Tibial nerve (tissue), 4 donors: ENCODE measurements at regions not wholly inside any gene's neighbourhood (a gene's known extent, or its start where the extent isn't known, plus 50 kb on each side); places are given as distances from the start of the nearest gene placed in this dataset.
"Not testable (repeated sequence)": the region's sequence is repeated elsewhere in the genome, so short reads cannot be mapped to it uniquely, and the experiment has no call there.

Source experiments
- DNase-seq, 2 donors: peaks; one replicate each; pipeline ENCODE4 v3.0.0-alpha.2; 2019; ENCODE audit warnings: low spot score in 2 of 2
- H3K27ac ChIP-seq, 4 donors: fragments of 200-600 bp; sonication (generic) in 3 of 4; one replicate each; pipeline ENCODE4 v1.5.1; 2017 to 2019; ENCODE audit warnings: mild to moderate bottlenecking in 1 of 4
- H3K27me3 ChIP-seq, 2 donors: fragments of 200-600 bp; sonication (generic) in 1 of 2; one replicate each; pipeline versions ENCODE4 v1.5.1 to v1.6.0; 2017 to 2019
- H3K36me3 ChIP-seq, 3 donors: fragments of 200-600 bp; sonication (generic); one replicate each; pipeline ENCODE4 v1.5.1; 2018 to 2019
- H3K4me1 ChIP-seq, 4 donors: fragments of 200-600 bp; sonication (generic) in 3 of 4; one replicate each; pipeline ENCODE4 v1.5.1; 2017 to 2019
- H3K4me3 ChIP-seq, 4 donors: fragments of 200-600 bp; sonication (generic) in 3 of 4; one replicate each; pipeline ENCODE4 v1.5.1; 2017 to 2019; ENCODE audit warnings: mild to moderate bottlenecking in 1 of 4, moderate library complexity in 1 of 4
- H3K9me3 ChIP-seq, 4 donors: fragments of 200-600 bp; sonication (generic) in 3 of 4; one replicate each; pipeline ENCODE4 v1.5.1; 2017 to 2019
- CTCF ChIP-seq, 5 experiments: fragments of 200-600 bp in 3 of 5; fragments of 450-650 bp in 2 of 5; sonication (generic) in 3 of 5; IDR thresholded peaks; one replicate each; pipeline ENCODE4 v1.5.1; 2016 to 2019; ENCODE audit warnings: antibody characterized with exemption in 5 of 5, mild to moderate bottlenecking in 3 of 5, moderate library complexity in 2 of 5
- EP300 ChIP-seq, 2 donors: sonication (generic); formaldehyde crosslinking; IDR thresholded peaks; one replicate each; pipeline ENCODE4 v1.6.1; 2017; ENCODE audit warnings: antibody characterized with exemption in 2 of 2, mild to moderate bottlenecking in 1 of 2
- POLR2A ChIP-seq, 2 donors: fragments of 450-650 bp; IDR thresholded peaks; one replicate each; pipeline ENCODE4 v1.6.1; 2017; ENCODE audit warnings: antibody characterized with exemption in 2 of 2, mild to moderate bottlenecking in 2 of 2, moderate library complexity in 2 of 2
- WGBS, 2 donors: methylation state at CpG; one replicate each; pipeline ENCODE4 v1.1.5; 2018; 5-methylcytosine and 5-hydroxymethylcytosine counted together

- Histone ChIP-seq H3K4me3 (no peak overlapping the region), H3K4me1 (no peaks in the 10 kb centered on the region), H3K27me3 (no peaks in the 10 kb centered on the region), H3K27ac (no peak overlapping the region), H3K9me3 (no peaks in the 10 kb centered on the region), H3K36me3 (no peaks in the 10 kb centered on the region)
- no peak for TF ChIP-seq EP300 (IDR thresholded peaks at IDR 0.05)
- DNase-seq = no peak
- 42 to 81% methylated on average over 1 of the region's 1 CpG for WGBS, 2 donors
Observed at GRCh38 chr2:53036196-53036595, 731.4 kb upstream of the CHAC2 start.

DNA sequence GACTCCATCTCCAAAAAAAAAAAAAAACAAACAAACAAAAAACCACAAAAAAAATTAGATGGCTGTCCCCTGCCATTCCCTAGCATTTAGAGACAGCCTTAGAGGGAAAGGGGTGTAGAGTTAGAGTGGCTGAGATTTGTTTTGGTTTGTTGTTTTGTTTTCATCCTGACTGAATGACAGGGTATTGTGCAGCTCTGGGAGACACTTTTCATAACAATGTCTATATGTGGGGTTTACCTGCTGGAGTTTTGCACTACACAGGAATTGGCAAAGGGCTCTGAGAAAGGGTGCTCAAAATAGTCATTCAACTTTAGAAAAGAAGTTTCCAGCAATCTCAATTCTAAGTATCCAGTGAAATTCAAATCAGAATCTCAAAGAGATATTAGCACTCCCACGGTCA, 732.5 kb upstream of the CHAC2 start:
- no peak for DNase-seq
- H3K9me3 ChIP-seq = no peaks in the 10 kb centered on the region
- H3K4me1 ChIP-seq = no peaks in the 10 kb centered on the region
- TF ChIP-seq POLR2A (IDR thresholded peaks at IDR 0.05) (no peak), CTCF (IDR thresholded peaks at IDR 0.05) (no peak), EP300 (IDR thresholded peaks at IDR 0.05) (no peak)
- 58 to 84% methylated on average over 1 of the region's 1 CpG for WGBS, 2 donors
- H3K36me3 ChIP-seq = no peaks in the 10 kb centered on the region
- no peaks in the 10 kb centered on the region for H3K27me3 ChIP-seq
- no peak overlapping the region for H3K4me3 ChIP-seq
- H3K27ac ChIP-seq = no peak overlapping the region

GRCh38 chr2:53033411-53033810, 734.2 kb upstream of the CHAC2 start:
- Histone ChIP-seq H3K4me3 (no peak overlapping the region), H3K9me3 (no peaks in the 10 kb centered on the region), H3K27me3 (no peaks in the 10 kb centered on the region), H3K4me1 (no peaks in the 10 kb centered on the region), H3K27ac (no peak overlapping the region), H3K36me3 (no peaks in the 10 kb centered on the region)
- no peak for TF ChIP-seq POLR2A (IDR thresholded peaks at IDR 0.05)
- TF ChIP-seq CTCF (IDR thresholded peaks at IDR 0.05) = no peak
- no peak for TF ChIP-seq EP300 (IDR thresholded peaks at IDR 0.05)
- DNase-seq = no peak

- WGBS, 2 donors = 81 to 86% methylated on average over 6 of the region's 6 CpGs
- Histone ChIP-seq H3K27me3 (no peaks in the 10 kb centered on the region), H3K27ac (no peak overlapping the region), H3K4me1 (no peaks in the 10 kb centered on the region), H3K36me3 (no peaks in the 10 kb centered on the region), H3K9me3 (no peaks in the 10 kb centered on the region), H3K4me3 (no peak overlapping the region)
- no peak for DNase-seq
- TF ChIP-seq EP300 (IDR thresholded peaks at IDR 0.05) (no peak), POLR2A (IDR thresholded peaks at IDR 0.05) (no peak), CTCF (IDR thresholded peaks at IDR 0.05) (no peak)
Observed at GRCh38 chr2:53028746-53029423, 738.7 kb upstream of the CHAC2 start.

DNA sequence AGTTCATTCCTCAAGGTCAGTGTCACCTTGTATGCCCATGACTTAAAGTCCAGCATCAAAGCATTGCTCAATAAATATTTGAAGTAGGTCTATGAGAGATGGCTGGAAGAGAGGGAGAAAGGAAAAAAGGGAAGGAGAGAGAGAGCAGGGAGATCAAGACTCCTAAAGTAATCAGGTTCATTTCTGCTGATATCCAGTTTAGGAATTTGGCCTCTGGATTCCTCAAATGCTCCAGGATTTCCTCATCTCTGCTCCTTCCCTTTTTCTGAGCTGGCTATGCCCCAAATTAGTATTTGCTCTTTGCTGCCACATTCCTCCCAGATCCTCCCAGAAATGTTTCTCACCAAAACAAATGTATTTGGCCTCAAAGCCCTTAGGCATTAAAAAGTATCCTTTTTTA, 739.4 kb upstream of the CHAC2 start:
- no peaks in the 10 kb centered on the region for H3K36me3 ChIP-seq
- TF ChIP-seq EP300 (IDR thresholded peaks at IDR 0.05) = no peak
- TF ChIP-seq CTCF (IDR thresholded peaks at IDR 0.05) = no peak
- TF ChIP-seq POLR2A (IDR thresholded peaks at IDR 0.05) = no peak

DNA sequence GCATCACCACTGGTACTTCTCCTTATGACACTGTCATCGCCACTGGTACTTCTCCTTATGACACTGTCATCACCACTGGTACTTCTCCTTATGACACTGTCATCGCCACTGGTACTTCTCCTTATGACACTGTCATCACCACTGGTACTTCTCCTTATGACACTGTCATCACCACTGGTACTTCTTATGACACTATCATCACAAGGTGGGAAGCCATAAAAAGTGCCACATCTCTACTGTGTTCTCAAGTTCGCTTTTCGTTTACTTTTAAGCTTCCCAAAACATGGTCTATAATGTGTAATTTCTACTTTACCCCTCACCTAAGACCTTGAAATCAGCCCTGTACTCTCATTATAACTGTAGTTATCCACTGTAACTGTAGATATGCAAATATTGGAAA, 745.4 kb upstream of the CHAC2 start:
- whole genome bisulfite sequencing, 2 donors = 87 to 89% methylated on average over 4 of the region's 4 CpGs
- H3K27me3 ChIP-seq, DNase-seq, H3K4me3 ChIP-seq, H3K36me3 ChIP-seq, H3K9me3 ChIP-seq, H3K27ac ChIP-seq, H3K4me1 ChIP-seq: not testable (repeated sequence)

More for the DNA sequence above, 739.4 kb upstream of the CHAC2 start:
- H3K27ac ChIP-seq = no peak overlapping the region
- H3K4me1 ChIP-seq = no peaks in the 10 kb centered on the region
- no peaks in the 10 kb centered on the region for H3K9me3 ChIP-seq
- no peak overlapping the region for H3K4me3 ChIP-seq
- DNase-seq = no peak
- no peaks in the 10 kb centered on the region for H3K27me3 ChIP-seq
